NCI-H2196 treated with DMSO at 0.1 percent for 48 hours (cell line): ENCODE measurements at regions not wholly inside any gene's neighbourhood (a gene's known extent, or its start where the extent isn't known, plus 50 kb on each side); places are given as distances from the start of the nearest gene placed in this dataset.
"Not testable (repeated sequence)": the region's sequence is repeated elsewhere in the genome, so short reads cannot be mapped to it uniquely, and the experiment has no call there.

Experiments used
- DNase-seq: peaks from one replicate; lab custom pipeline; 2025; ENCODE audit not compliant: unreplicated experiment; lab: John Stamatoyannopoulos, UW

DNA sequence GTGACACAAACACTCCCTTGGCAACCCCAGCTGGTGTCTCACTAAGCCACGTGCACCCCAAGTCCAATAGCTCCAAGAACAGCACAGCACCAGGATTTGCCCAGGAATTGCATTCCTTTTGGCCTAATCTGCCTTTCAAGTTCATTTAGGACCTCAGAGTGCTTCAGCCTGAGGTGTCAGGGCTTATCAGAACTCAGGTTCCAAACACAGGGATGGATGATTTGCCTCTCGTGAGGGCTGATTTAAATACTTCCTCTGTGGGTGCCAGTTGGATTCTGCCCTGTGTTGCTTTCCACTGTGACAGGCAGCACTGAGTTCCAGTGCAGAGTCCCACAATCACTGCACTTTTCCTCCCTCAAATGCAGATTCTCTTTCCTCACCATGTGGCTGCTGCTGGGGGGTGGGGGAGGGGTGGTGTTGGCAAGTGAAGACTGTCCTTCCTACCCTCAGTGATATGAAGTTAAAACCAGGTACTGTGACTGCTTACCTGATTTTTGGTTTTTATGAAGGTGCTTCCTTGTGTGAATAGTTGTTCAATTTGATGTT is 204.3 kb upstream of the STAC start:
- no peak for DNase-seq

DNA sequence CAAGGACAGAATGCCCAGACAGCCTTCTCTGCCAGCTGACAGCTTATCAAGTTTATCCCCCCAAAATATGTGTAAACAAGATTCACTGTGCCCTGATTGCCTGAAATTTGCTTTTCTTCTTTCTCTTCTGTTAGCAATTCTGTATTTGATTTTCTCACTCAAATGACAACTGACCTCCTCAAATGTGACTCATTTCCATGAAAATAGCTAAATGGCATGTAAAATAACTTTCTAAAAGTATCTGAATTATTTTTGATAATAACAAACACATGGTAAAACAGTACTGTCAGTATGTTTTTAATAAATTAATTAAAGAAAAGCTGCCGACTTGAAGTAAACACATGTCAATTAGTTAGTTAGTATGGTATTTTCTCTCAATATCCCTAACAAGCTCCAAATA is 202.3 kb upstream of the STAC start:
- DNase-seq = no peak

DNA sequence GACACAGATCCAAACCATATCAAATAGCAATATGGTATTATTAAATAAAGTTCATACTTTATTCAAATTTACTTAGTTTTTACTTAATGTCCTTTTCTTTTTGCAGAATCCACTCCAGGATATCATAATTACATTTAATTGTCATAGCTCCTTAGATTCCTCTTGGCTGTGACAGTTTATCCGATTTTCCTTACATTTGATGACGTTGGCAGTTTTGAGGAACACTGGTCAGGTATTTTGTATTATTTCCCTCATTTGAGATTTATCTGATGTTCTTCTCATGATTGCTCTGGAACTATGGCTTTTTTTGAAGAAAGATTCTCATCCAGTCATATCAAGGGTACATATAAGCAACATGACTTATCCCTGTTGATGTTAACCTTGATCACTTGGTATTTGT is 198.3 kb upstream of the STAC start:
- DNase-seq = no peak

DNA sequence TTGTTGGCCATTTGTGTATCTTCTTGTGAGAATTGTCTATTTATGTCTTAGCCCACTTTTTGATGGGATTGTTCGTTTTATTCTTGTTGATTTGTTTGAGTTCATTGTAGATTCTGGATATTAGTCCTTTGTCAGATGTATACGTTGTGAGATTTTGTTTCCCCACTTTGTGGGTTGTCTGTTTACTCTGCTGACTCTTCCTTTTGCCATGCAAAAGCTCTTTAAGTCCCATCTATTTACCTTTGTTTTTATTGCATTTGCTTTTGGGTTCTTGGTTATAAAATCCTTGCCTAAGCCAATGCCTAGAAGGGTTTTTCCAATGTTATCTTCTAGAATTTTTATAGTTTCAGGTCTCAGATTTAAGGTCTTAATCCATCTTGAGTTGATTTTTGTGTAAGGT is 193.1 kb upstream of the STAC start:
- not testable (repeated sequence) for DNase-seq

DNA sequence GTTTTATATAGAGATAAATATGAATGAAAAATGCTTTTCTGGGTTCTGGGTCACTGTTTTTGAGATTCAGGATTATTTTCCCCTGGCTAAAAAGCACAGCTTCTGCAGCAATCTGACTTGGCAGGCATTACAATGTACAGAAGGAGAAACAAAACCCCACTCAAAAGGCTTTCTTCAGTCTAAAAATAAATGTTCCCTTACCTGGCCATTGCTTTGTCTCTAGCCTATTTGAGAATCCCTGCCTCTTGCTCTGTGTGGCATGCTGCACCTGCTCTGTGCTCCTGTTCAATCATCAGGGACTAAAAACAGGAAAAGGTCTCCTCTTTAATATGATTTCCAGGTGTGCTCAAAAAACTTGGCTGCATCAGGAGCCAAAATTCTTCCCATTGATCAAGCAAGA is 187.4 kb upstream of the STAC start:
- no peak for DNase-seq

- DNase-seq = no peak
These were observed 186.9 kb upstream of the STAC start for GRCh38 chr3:36193448-36193847.

DNA sequence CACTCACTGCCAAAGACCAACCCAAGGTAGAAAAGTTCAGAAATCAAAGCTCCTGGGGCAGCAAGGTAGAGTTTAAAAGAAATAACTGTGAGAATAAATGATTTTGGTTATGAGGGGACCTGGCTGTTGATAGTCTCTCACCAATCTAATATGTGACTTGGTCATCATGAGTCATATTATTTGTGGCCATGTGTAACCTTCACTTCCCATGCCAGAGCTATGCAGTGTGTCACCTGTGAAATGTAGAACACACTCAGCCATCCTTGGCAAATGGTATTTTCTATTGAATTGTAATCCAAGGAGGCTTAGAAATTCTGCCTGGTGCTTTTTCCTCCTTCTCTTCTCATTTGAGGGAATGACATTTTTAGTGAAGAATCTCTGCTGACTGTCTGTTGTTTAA is 184.2 kb upstream of the STAC start:
- DNase-seq = no peak

- DNase-seq = no peak
These were observed 183.2 kb upstream of the STAC start for GRCh38 chr3:36197151-36197550.

DNA sequence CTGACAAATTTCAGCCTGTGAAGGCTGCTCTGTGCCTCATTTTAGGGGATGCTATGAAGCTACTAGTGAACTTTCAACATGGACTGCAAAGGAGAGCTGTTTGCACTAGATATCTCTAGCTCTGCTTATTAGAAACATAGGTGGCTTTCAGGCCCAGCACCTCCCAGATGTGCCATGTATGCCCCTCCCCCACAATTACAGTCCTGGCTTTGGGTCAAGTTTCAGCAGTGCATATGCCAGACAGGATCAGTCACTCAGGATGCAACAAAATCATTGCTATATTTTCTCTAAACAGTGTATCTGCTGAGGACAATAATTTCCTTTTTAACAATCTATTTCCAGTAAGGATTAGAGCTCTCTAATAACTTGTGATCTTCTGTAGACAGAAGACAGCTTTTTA is 178.8 kb upstream of the STAC start:
- no peak for DNase-seq

GRCh38 chr3:36206956-36207580 is 173.2 kb upstream of the STAC start:
- no peak for DNase-seq

DNA sequence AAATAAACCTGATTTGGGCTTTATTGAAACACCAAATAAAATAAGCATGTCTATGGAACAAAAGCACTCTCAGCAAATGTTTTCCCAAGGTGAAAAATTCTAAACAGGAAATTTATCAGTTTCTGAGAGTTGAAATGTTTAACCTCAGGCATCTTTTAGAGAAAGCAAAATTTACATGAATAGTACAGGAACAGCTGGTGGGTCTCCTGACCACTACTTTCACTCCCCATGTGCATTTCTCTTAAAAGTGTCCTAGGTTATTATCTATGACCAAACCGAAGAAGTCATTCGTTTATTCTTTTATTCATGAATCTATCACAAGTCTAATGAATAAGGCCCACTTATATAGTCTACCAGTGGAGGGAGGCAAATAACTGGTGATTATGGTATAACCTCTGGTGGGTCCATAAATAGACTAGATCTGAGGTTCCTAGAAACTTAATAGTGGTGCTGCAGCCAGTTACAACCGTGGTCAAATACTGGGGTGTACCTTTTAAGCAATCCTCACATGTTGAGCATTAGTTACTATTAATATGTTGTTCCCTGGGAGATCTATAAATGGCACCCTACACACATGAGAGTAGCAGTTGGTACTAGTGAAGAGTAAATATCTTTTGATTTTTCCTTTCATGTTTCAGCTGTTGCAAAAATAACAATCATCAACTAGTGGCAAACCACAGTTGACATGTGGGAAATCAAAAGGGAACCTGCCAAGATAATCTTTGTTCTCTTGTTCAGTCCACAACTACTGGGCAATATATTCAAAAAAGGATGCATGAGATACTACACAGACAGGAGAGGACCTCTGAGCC is 169.3 kb upstream of the STAC start:
- DNase-seq = no peak

DNA sequence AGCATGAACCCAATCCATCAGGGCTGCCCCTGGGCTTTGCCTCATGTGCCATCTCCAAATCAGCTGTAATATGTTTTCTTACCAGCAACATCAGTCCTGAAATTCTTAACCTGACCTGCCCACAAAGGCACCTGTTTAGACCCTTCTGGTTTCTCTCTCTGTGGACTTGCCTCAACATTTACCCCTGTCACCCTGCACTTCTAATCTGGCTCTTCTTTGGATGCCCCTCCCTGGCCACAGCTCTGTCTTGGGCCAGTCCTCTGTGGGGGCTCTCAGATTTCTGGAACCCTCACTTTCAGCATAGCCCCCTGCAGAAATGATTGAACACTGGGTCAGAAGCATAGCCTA is 168.7 kb upstream of the STAC start:
- DNase-seq = no peak

DNA sequence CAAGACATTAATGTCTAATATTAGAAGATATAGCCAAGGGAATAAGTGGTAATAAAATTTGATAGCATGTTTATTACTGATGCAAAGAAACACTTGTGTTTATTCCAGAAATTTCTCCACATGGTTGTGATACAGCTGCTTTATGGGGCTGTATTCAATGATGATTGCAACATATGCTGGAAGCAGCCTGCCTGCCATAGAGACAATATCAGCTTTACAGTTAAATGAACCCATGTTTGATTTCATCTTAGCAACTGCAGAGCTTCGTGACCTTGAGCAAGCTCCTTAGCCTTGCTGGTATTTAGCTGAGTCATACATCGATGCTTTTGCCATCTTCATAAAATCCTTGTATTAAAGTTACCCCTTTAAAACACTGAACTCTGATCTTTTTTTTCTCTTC is 168.1 kb upstream of the STAC start:
- DNase-seq = no peak

GRCh38 chr3:36214460-36214859 is 165.8 kb upstream of the STAC start:
- no peak for DNase-seq

DNA sequence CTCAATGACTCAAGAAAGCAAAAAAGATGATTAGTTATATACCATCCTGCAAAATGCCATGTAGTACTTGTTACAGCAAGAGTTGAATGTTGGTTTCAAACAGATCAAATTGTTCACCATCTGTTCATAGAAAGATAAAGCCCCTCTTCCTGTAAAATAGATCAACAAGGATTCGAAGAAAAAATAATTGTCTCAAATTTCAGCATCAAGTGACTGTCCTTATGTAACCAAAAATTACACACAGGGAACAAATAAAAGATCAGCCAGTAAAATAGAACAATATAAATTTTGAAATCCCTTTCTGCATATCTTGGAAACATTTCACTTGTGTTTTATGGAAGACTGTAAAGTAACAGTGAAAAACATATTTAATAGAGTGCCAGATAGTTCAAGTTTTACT is 165.1 kb upstream of the STAC start:
- DNase-seq = no peak

GRCh38 chr3:36219398-36219797 is 160.9 kb upstream of the STAC start:
- DNase-seq = no peak

DNA sequence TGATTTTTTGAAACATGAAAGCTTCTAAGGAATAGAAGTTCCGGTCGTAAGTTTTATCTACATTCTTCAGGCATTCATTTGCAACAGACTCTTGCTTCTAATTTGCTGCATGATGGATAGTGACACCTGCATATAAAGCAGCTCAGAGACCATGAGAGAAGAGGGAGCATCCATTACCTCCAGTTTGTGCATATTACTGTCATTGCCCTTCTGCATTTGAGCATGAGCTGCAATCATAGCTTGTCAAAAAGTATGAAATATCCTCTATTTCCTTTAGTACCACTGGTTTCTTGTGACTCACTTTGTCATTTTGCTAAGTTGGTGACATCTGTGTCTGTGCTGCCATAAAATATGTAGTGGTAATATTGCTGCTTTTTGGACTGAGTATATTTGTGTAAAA is 160.1 kb upstream of the STAC start:
- DNase-seq = no peak

DNA sequence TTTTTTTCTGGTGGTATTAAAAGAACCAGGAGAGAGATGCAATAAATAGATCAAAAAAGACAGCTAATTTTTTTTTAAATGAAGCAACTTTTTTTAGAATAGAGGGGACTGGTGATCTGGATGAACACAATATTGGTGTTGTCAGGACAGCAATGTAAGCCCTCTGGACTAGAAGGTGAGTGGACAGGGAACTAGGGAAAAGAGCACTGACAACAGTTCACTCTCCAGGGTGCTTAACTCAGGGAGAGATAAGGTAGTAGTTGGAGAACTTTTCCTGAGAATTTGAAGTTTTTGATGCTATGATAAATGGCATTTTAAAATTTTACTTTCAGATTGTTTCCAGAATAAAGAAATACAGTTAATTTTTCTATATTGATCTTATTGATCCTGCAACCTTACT is 158.3 kb upstream of the STAC start:
- DNase-seq = no peak

GRCh38 chr3:36227980-36228379 is 152.3 kb upstream of the STAC start:
- no peak for DNase-seq

GRCh38 chr3:36229496-36229895 is 150.8 kb upstream of the STAC start:
- DNase-seq = no peak

DNA sequence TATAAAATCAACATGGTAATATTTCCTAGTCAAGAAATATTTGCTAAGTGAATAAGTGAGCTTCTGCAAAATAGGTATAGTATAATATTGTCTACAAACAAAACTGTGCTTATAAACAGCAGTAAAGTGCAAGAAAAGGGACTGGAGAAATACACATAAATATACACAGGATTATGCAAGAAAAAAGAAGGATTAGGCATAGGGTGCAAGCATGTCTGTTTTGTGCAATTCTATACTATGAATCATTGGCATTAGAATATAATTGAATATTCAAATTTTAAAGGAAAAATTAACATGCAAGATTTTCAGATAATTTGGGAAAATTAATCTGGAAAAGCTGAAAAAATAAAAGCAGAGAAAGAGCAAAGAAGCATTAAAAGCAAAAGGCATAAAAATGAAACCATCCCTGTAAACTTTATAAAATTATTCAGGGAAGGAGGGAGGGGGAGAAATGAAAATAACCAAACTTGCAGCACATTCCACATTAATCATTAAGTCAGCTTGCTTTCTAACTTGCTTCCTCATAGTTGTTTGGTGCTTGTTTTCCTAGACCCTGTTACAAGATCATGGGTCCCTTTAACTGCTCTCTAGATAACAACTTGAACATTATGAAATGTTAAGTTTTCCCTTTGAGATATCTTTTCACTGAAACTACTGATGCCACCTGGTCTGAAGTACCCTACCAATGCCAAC is 147.4 kb upstream of the STAC start:
- no peak for DNase-seq

GRCh38 chr3:36244728-36245127 is 135.6 kb upstream of the STAC start:
- no peak for DNase-seq
